Stomach smooth muscle (tissue), 2 donors: ENCODE measurements at regions not wholly inside any gene's neighbourhood (a gene's known extent, or its start where the extent isn't known, plus 50 kb on each side); places are given as distances from the start of the nearest gene placed in this dataset.

Experiments used
- H3K27ac ChIP-seq: one replicate; pipeline ENCODE4 v1.7.0; 2013; ENCODE audit warnings: mild to moderate bottlenecking, low read length, inconsistent platforms
- H3K27me3 ChIP-seq, 2 donors: one replicate each; pipeline ENCODE4 v1.7.0; 2013; ENCODE audit warnings: low read length in 2 of 2; ENCODE audit not compliant: insufficient read depth in 2 of 2, control insufficient read depth in 1 of 2
- H3K36me3 ChIP-seq, 2 donors: one replicate each; pipeline ENCODE4 v1.7.0; 2013; ENCODE audit warnings: low read length in 2 of 2; ENCODE audit not compliant: control insufficient read depth in 2 of 2, insufficient read depth in 2 of 2
- H3K4me1 ChIP-seq: one replicate; pipeline ENCODE4 v1.7.0; 2013; ENCODE audit warnings: low read length; ENCODE audit not compliant: control insufficient read depth, insufficient read depth
- H3K4me3 ChIP-seq, 2 donors: one replicate each; pipeline ENCODE4 v1.7.0; 2013; ENCODE audit warnings: low read length in 2 of 2
- H3K9ac ChIP-seq, 2 donors: one replicate each; pipeline ENCODE4 v1.7.0; 2013; ENCODE audit warnings: low read length in 2 of 2, mild to moderate bottlenecking in 1 of 2
- H3K9me3 ChIP-seq, 2 donors: one replicate each; pipeline ENCODE4 v1.7.0; 2013; ENCODE audit warnings: low read length in 2 of 2; ENCODE audit not compliant: control insufficient read depth in 2 of 2
- donor health status: healthy.
- donor health status: Pancreatic carcinoma.

GRCh38 chr21:20703112-20703767 is 295.0 kb upstream of the NCAM2 start:
- Histone ChIP-seq H3K9me3 (no peaks in the 10 kb centered on the region), H3K36me3 (no peaks in the 10 kb centered on the region), H3K27ac (no peak overlapping the region), H3K4me1 (no peaks in the 10 kb centered on the region), H3K27me3 (no peaks in the 10 kb centered on the region), H3K4me3 (no peak overlapping the region), H3K9ac (no peak overlapping the region)

DNA sequence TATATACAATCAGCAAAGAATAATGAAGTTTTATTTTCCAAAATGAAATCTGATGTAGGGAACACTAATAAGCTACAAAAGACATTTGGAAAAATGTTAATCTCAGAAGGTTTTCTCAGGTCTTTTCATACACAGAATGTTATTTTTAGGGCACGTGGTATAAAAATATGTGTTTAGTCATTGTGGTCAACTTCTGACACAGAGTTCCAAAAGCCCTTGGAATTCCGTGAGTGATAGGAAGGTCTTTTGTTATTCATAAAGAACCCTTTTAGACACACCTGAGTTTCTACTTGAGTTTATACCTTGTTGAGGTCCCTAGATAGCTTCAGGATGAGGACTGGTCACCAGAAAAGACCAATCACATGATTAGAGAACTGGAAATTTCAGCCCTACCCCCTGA is 277.6 kb upstream of the NCAM2 start:
- Histone ChIP-seq H3K36me3 (no peaks in the 10 kb centered on the region), H3K27ac (no peak overlapping the region), H3K4me1 (no peaks in the 10 kb centered on the region), H3K9me3 (no peaks in the 10 kb centered on the region), H3K9ac (no peak overlapping the region), H3K4me3 (no peak overlapping the region), H3K27me3 (no peaks in the 10 kb centered on the region)

GRCh38 chr21:20721151-20721550 is 277.1 kb upstream of the NCAM2 start:
- no peaks in the 10 kb centered on the region for H3K4me1 ChIP-seq
- H3K4me3 ChIP-seq, result no peak overlapping the region
- no peak overlapping the region for H3K9ac ChIP-seq
- no peaks in the 10 kb centered on the region for H3K27me3 ChIP-seq
- H3K9me3 ChIP-seq, result no peaks in the 10 kb centered on the region
- no peaks in the 10 kb centered on the region for H3K36me3 ChIP-seq
- H3K27ac ChIP-seq, result no peak overlapping the region

DNA sequence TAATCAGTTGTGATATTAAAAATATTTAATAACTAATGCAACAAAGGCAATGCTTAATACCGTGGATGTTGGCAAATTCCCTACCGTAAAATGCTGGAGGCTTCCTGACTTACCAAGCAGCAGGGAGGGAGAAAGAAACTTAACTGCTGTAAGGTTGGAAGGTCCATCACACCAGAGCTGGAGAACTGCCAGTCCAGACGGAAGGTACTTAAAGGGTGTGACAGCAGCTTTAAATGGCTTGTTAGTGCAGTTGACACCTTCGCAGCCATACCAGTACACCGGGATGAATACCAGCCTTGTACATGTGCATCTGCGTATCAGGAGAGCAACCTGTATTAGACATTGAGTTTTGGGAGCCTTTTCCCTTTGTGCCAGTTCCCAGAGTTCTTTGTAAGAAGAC is 269.5 kb upstream of the NCAM2 start:
- no peaks in the 10 kb centered on the region for H3K27me3 ChIP-seq
- H3K9me3 ChIP-seq, result no peaks in the 10 kb centered on the region
- H3K9ac ChIP-seq, result no peak overlapping the region
- no peak overlapping the region for H3K27ac ChIP-seq
- H3K4me1 ChIP-seq, result no peaks in the 10 kb centered on the region
- H3K36me3 ChIP-seq, result no peaks in the 10 kb centered on the region
- H3K4me3 ChIP-seq, result no peak overlapping the region

- Histone ChIP-seq H3K9me3 (no peaks in the 10 kb centered on the region), H3K9ac (no peak overlapping the region), H3K27ac (no peak overlapping the region), H3K36me3 (no peaks in the 10 kb centered on the region), H3K27me3 (no peaks in the 10 kb centered on the region), H3K4me3 (no peak overlapping the region), H3K4me1 (no peaks in the 10 kb centered on the region)
Measured at GRCh38 chr21:20729376-20729775, 268.8 kb upstream of the NCAM2 start.

DNA sequence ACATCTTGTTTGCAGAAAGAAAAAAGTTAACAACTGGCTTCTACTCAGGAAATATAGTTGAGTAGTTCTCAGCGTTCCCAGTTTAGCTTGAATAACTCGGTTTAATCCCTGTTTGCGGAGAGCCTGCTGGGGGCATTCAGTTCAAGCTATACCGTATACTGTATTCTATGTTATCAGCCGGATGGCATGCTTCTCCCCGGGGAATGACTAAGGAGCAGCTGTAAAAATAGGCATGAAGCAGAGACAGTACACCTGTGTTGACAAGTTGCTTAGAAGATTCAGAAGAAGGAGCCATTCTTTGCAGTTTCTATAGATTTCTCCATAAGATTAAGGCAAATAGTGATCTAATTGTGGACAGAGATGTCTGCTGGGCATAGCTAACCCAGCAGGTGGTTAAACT is 267.8 kb upstream of the NCAM2 start:
- Histone ChIP-seq H3K4me1 (no peaks in the 10 kb centered on the region), H3K36me3 (no peaks in the 10 kb centered on the region), H3K4me3 (no peak overlapping the region), H3K27me3 (no peaks in the 10 kb centered on the region), H3K9me3 (no peaks in the 10 kb centered on the region), H3K27ac (no peak overlapping the region), H3K9ac (no peak overlapping the region)

DNA sequence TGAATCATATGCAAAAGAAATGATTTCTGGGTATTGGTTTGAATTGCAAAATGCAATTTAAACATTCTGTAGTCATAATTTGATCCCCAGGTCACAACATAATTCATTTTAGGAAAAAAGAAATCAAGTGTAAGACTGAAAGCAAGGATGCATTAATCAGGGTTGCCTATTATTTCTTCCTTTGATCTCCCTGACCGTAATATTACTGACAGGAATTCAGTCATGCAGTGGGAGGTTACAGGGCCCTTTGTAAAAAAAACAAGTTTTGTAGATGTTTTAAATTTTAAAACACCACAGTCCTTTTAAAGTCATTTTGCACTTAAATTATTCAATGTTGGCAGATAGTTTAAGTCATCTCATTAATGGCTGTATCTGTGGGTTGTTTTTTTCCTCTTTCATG is 263.0 kb upstream of the NCAM2 start:
- no peaks in the 10 kb centered on the region for H3K27me3 ChIP-seq
- H3K4me3 ChIP-seq, result no peak overlapping the region
- no peaks in the 10 kb centered on the region for H3K36me3 ChIP-seq
- no peak overlapping the region for H3K9ac ChIP-seq
- no peaks in the 10 kb centered on the region for H3K9me3 ChIP-seq
- no peaks in the 10 kb centered on the region for H3K4me1 ChIP-seq
- H3K27ac ChIP-seq, result no peak overlapping the region

- H3K4me3 ChIP-seq, result no peak overlapping the region
- H3K9me3 ChIP-seq, result no peaks in the 10 kb centered on the region
- no peaks in the 10 kb centered on the region for H3K27me3 ChIP-seq
- no peaks in the 10 kb centered on the region for H3K36me3 ChIP-seq
- H3K9ac ChIP-seq, result no peak overlapping the region
- H3K27ac ChIP-seq, result no peak overlapping the region
- H3K4me1 ChIP-seq, result no peaks in the 10 kb centered on the region
Measured at GRCh38 chr21:20737227-20737913, 260.8 kb upstream of the NCAM2 start.

- no peak overlapping the region for H3K27ac ChIP-seq
- no peak overlapping the region for H3K9ac ChIP-seq
Measured at GRCh38 chr21:20739421-20739820, 258.8 kb upstream of the NCAM2 start.

DNA sequence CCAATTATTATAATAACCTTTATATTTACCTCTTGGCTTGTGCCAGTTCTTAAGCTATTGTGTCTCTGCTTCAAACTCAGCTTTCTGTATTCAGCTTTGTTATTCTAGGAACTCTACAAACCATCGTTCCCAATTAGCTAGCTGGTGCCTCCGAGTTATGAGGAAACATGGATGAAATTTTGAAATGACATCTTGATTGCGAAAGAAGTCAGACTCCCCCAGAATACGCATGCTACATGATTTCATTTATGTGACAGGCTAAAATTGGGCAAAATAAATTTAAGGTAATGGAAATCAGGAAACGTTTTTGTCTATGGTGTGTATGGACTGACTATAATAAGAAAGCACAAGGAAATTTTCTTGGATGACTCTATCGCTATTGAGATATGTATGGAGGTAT is 256.8 kb upstream of the NCAM2 start:
- Histone ChIP-seq H3K27me3 (no peaks in the 10 kb centered on the region), H3K4me3 (no peak overlapping the region), H3K9ac (no peak overlapping the region), H3K4me1 (no peaks in the 10 kb centered on the region), H3K36me3 (no peaks in the 10 kb centered on the region), H3K9me3 (no peaks in the 10 kb centered on the region), H3K27ac (no peak overlapping the region)

More at GRCh38 chr21:20739421-20739820, 258.8 kb upstream of the NCAM2 start:
- no peak overlapping the region for H3K4me3 ChIP-seq
- H3K27me3 ChIP-seq, result no peaks in the 10 kb centered on the region
- H3K4me1 ChIP-seq, result no peaks in the 10 kb centered on the region
- H3K9me3 ChIP-seq, result no peaks in the 10 kb centered on the region
- H3K36me3 ChIP-seq, result no peaks in the 10 kb centered on the region

DNA sequence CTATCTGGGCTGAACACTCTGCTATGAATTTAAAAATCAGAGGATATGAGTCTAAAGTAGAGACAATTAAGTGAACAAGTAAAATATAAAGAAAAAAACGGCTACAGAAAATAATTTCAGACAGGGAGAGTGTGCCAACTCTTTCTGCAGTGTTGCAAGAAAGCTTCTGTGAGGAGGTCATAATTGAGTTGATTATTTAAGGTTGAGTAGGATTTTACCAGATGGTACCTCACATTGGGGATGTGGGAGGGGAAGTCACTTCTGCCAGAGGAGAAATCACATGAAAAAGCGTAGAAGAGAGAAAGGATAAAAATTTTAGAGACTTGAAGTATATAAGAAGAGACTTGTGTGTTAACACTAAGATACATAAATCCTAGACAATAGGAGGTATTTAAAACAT is 238.0 kb upstream of the NCAM2 start:
- Histone ChIP-seq H3K9ac (no peak overlapping the region), H3K9me3 (no peaks in the 10 kb centered on the region), H3K36me3 (no peaks in the 10 kb centered on the region), H3K4me3 (no peak overlapping the region), H3K27ac (no peak overlapping the region), H3K4me1 (no peaks in the 10 kb centered on the region), H3K27me3 (no peaks in the 10 kb centered on the region)
